ENCODE measurements at regions not wholly inside any gene's neighbourhood (a gene's known extent, or its start where the extent isn't known, plus 50 kb on each side); places are given as distances from the start of the nearest gene placed in this dataset.

GRCh38 chr18:65260030-65260429 lies 490.8 kb upstream of the CDH7 start:
- TF ChIP-seq MXI1 (IDR thresholded peaks at IDR 0.05; ENCODE audit: low read depth, low read length) (no peak), MAFK (IDR thresholded peaks at IDR 0.05; ENCODE audit: low read length) (no peak), BRF2 (IDR thresholded peaks at IDR 0.05; ENCODE audit: borderline replicate concordance, insufficient read depth, insufficient read length) (no peak), FOS (IDR thresholded peaks at IDR 0.05; ENCODE audit: extremely low read depth, insufficient read length) (no peak), EP300 (IDR thresholded peaks at IDR 0.05; ENCODE audit: low read length) (no peak), CTCF (IDR thresholded peaks at IDR 0.05 in 2 of 3, conservative IDR thresholded peaks at IDR 0.05 in 1 of 3; ENCODE audit: insufficient read depth in 2 of 3, low read depth in 1 of 3, low read length in 3 of 3) (no peak), DEAF1 (CRISPR knock-in tag; IDR thresholded peaks at IDR 0.05) (no peak), POLR2AphosphoS2 (IDR thresholded peaks at IDR 0.05; ENCODE audit: low read length) (no peak), ZNF408 (CRISPR knock-in tag; IDR thresholded peaks at IDR 0.05; ENCODE audit: low read depth) (no peak), POLR2A (conservative IDR thresholded peaks at IDR 0.05) (no peak), REST (IDR thresholded peaks at IDR 0.05; ENCODE audit: borderline replicate concordance) (no peak), REST (CRISPR knock-in tag; IDR thresholded peaks at IDR 0.05; ENCODE audit: low read depth) (no peak), ZZZ3 (IDR thresholded peaks at IDR 0.05) (no peak)

All from K562 (cell line).